Upper lobe of left lung (tissue), 6 donors: ENCODE measurements at regions not wholly inside any gene's neighbourhood (a gene's known extent, or its start where the extent isn't known, plus 50 kb on each side); places are given as distances from the start of the nearest gene placed in this dataset.

Source experiments
- ATAC-seq, 2 donors: fragments of 200-7000 bp; cut with Tn5 transposase; one replicate each; pipeline ENCODE4 v1.9.1; 2022; ENCODE audit warnings: mild to moderate bottlenecking in 2 of 2, moderate library complexity in 2 of 2; ENCODE audit not compliant: low FRiP score in 2 of 2
- DNase-seq, 2 donors: peaks; one replicate each; pipeline ENCODE4 v3.0.0-alpha.2; 2019 to 2020
- H3K27ac ChIP-seq, 4 donors: fragments of 200-600 bp; sonication (generic); one replicate each; pipeline ENCODE4 v1.5.1; 2016 to 2019
- H3K27me3 ChIP-seq, 4 donors: fragments of 200-600 bp; sonication (generic); one replicate each; pipeline ENCODE4 v1.5.1; 2017 to 2019
- H3K36me3 ChIP-seq, 4 donors: fragments of 200-600 bp; sonication (generic); one replicate each; pipeline ENCODE4 v1.5.1; 2016 to 2019
- H3K4me1 ChIP-seq, 4 donors: fragments of 200-600 bp; sonication (generic); one replicate each; pipeline ENCODE4 v1.5.1; 2018 to 2019
- H3K4me3 ChIP-seq, 4 donors: fragments of 200-600 bp; sonication (generic); one replicate each; pipeline ENCODE4 v1.5.1; 2017 to 2019; ENCODE audit warnings: mild to moderate bottlenecking in 2 of 4, moderate library complexity in 1 of 4
- H3K9me3 ChIP-seq, 4 donors: fragments of 200-600 bp; sonication (generic); one replicate each; pipeline ENCODE4 v1.5.1; 2018 to 2019
- CTCF ChIP-seq, 6 experiments: fragments of 450-650 bp in 4 of 6; fragments of 200-600 bp in 2 of 6; sonication (generic) in 2 of 6; IDR thresholded peaks; one replicate each; pipeline ENCODE4 v1.5.1; 2016 to 2019; ENCODE audit warnings: antibody characterized with exemption in 6 of 6
- EP300 ChIP-seq, 4 donors: sonication (generic); formaldehyde crosslinking; IDR thresholded peaks; one replicate each; pipeline ENCODE4 v1.5.1; 2017; ENCODE audit warnings: antibody characterized with exemption in 4 of 4, control low read depth in 2 of 4
- POLR2A ChIP-seq, 4 donors: fragments of 450-650 bp; IDR thresholded peaks; one replicate each; pipeline ENCODE4 v1.5.1; 2016 to 2017; ENCODE audit warnings: antibody characterized with exemption in 4 of 4, mild to moderate bottlenecking in 2 of 4
- POLR2AphosphoS5 ChIP-seq, 2 donors: sonication (generic); formaldehyde crosslinking; IDR thresholded peaks; one replicate each; pipeline ENCODE4 v1.5.1; 2017; ENCODE audit warnings: antibody characterized with exemption in 2 of 2
- WGBS, 2 donors: methylation state at CpG; one replicate each; pipeline ENCODE4 v1.1.5; 2017 to 2018; 5-methylcytosine and 5-hydroxymethylcytosine counted together
- donor health status: DM: no; HTN: no; CAD: no; lungs with moderate emphysema.
- donor health status: DM: no; HTN: yes; CAD: no; lungs with severe emphysema.

- Histone ChIP-seq H3K27me3 (no peaks in the 10 kb centered on the region), H3K4me3 (no peak overlapping the region), H3K27ac (no peak overlapping the region), H3K9me3 (no peaks in the 10 kb centered on the region), H3K4me1 (no peaks in the 10 kb centered on the region), H3K36me3 (no peaks in the 10 kb centered on the region)
- 91 to 92% methylated on average over 3 to 7 of the region's 7 CpGs for WGBS, 2 donors
- TF ChIP-seq POLR2A (IDR thresholded peaks at IDR 0.05) (no peak), POLR2AphosphoS5 (IDR thresholded peaks at IDR 0.05) (no peak)
- DNase-seq = peak in 1 of 2 donors; percentile 9
- ATAC-seq = peak in 1 of 2 donors; percentile 11
Measured at GRCh38 chr10:118910702-118911101, 118.8 kb upstream of the NANOS1 start.

GRCh38 chr10:118911363-118911762, 118.2 kb upstream of the NANOS1 start:
- WGBS, 2 donors = 45 to 58% methylated on average over 5 of the region's 5 CpGs
- DNase-seq (no peak), ATAC-seq (no peak)
- no peak for TF ChIP-seq POLR2A (IDR thresholded peaks at IDR 0.05)
- no peak for TF ChIP-seq CTCF (IDR thresholded peaks at IDR 0.05)
- no peak for TF ChIP-seq POLR2AphosphoS5 (IDR thresholded peaks at IDR 0.05)
- no peak for TF ChIP-seq EP300 (IDR thresholded peaks at IDR 0.05)
- H3K4me1 ChIP-seq = no peaks in the 10 kb centered on the region
- no peak overlapping the region for H3K27ac ChIP-seq
- no peaks in the 10 kb centered on the region for H3K36me3 ChIP-seq
- no peak overlapping the region for H3K4me3 ChIP-seq
- no peaks in the 10 kb centered on the region for H3K27me3 ChIP-seq
- H3K9me3 ChIP-seq = no peaks in the 10 kb centered on the region

- Histone ChIP-seq H3K36me3 (no peaks in the 10 kb centered on the region), H3K4me3 (no peak overlapping the region), H3K9me3 (no peaks in the 10 kb centered on the region), H3K27ac (no peak overlapping the region), H3K4me1 (no peaks in the 10 kb centered on the region), H3K27me3 (no peaks in the 10 kb centered on the region)
- DNase-seq (no peak), ATAC-seq (no peak)
- 72 to 73% methylated on average over 4 of the region's 4 CpGs for WGBS, 2 donors
- TF ChIP-seq EP300 (IDR thresholded peaks at IDR 0.05) = no peak
- no peak for TF ChIP-seq CTCF (IDR thresholded peaks at IDR 0.05)
Measured at GRCh38 chr10:118912961-118913600, 116.4 kb upstream of the NANOS1 start.

- Histone ChIP-seq H3K4me1 (no peaks in the 10 kb centered on the region), H3K36me3 (no peaks in the 10 kb centered on the region), H3K9me3 (no peaks in the 10 kb centered on the region), H3K4me3 (no peak overlapping the region), H3K27ac (no peak overlapping the region), H3K27me3 (no peaks in the 10 kb centered on the region)
- ATAC-seq (no peak), DNase-seq (no peak)
- no peak for TF ChIP-seq POLR2A (IDR thresholded peaks at IDR 0.05)
- TF ChIP-seq EP300 (IDR thresholded peaks at IDR 0.05) = no peak
- TF ChIP-seq CTCF (IDR thresholded peaks at IDR 0.05) = no peak
- no peak for TF ChIP-seq POLR2AphosphoS5 (IDR thresholded peaks at IDR 0.05)
- 52 to 54% methylated on average over 4 of the region's 4 CpGs for WGBS, 2 donors
Measured at GRCh38 chr10:118913825-118914224, 115.7 kb upstream of the NANOS1 start.

GRCh38 chr10:118914629-118915028, 114.9 kb upstream of the NANOS1 start:
- no peak for ATAC-seq
- no peak for DNase-seq
- H3K27ac ChIP-seq = no peak overlapping the region
- TF ChIP-seq POLR2AphosphoS5 (IDR thresholded peaks at IDR 0.05) (no peak), POLR2A (IDR thresholded peaks at IDR 0.05) (no peak), CTCF (IDR thresholded peaks at IDR 0.05) (no peak), EP300 (IDR thresholded peaks at IDR 0.05) (no peak)
- H3K27me3 ChIP-seq = no peaks in the 10 kb centered on the region
- H3K36me3 ChIP-seq = no peaks in the 10 kb centered on the region
- no peaks in the 10 kb centered on the region for H3K9me3 ChIP-seq
- H3K4me1 ChIP-seq = no peaks in the 10 kb centered on the region
- 66 to 78% methylated on average over 4 of the region's 4 CpGs for WGBS, 2 donors
- H3K4me3 ChIP-seq = no peak overlapping the region
